Lung (tissue), 11 donors: ENCODE measurements at regions not wholly inside any gene's neighbourhood (a gene's known extent, or its start where the extent isn't known, plus 50 kb on each side); places are given as distances from the start of the nearest gene placed in this dataset.

Experiments used
- ATAC-seq: fragments of 200-7000 bp; cut with Tn5 transposase; one replicate; pipeline ENCODE4 v1.9.1; 2020; ENCODE audit warnings: moderate number of reproducible peaks; ENCODE audit not compliant: insufficient read depth, low FRiP score
- DNase-seq, 3 donors: peaks; one replicate each; pipeline ENCODE4 v3.0.0-alpha.2; 2013 to 2017
- H3K27ac ChIP-seq, 2 donors: one replicate each; pipeline ENCODE4 v1.5.1; 2013; ENCODE audit warnings: mild to moderate bottlenecking in 2 of 2, moderate library complexity in 2 of 2, control low read depth in 1 of 2, inconsistent platforms in 1 of 2, low read depth in 1 of 2, low read length in 1 of 2
- H3K27me3 ChIP-seq, 3 donors: one replicate each; pipeline ENCODE4 v1.5.1; 2013; ENCODE audit warnings: low read length in 2 of 3; ENCODE audit not compliant: control insufficient read depth in 3 of 3, insufficient read depth in 3 of 3
- H3K36me3 ChIP-seq, 4 donors: one replicate each; pipeline ENCODE4 v1.5.1; 2013; ENCODE audit warnings: low read length in 4 of 4, mild to moderate bottlenecking in 1 of 4, moderate library complexity in 1 of 4; ENCODE audit not compliant: control insufficient read depth in 4 of 4, insufficient read depth in 4 of 4
- H3K4me1 ChIP-seq, 5 donors: one replicate each; pipeline ENCODE4 v1.5.1; 2013; ENCODE audit warnings: low read length in 5 of 5, mild to moderate bottlenecking in 2 of 5, moderate library complexity in 1 of 5; ENCODE audit not compliant: control insufficient read depth in 5 of 5, insufficient read depth in 5 of 5
- H3K4me3 ChIP-seq: one replicate; pipeline ENCODE4 v1.5.1; 2013; ENCODE audit warnings: mild to moderate bottlenecking, control low read depth, moderate library complexity
- H3K9ac ChIP-seq, 2 donors: one replicate each; pipeline ENCODE4 v1.5.1; 2013; ENCODE audit warnings: low read length in 2 of 2, control low read depth in 1 of 2; ENCODE audit not compliant: insufficient read depth in 1 of 2
- H3K9me3 ChIP-seq, 4 donors: one replicate each; pipeline ENCODE4 v1.5.1; 2013; ENCODE audit warnings: low read length in 3 of 4, mild to moderate bottlenecking in 1 of 4, moderate library complexity in 1 of 4; ENCODE audit not compliant: control insufficient read depth in 4 of 4, insufficient read depth in 3 of 4
- CTCF ChIP-seq: IDR thresholded peaks from 2 replicates; pipeline ENCODE4 v1.5.1; 2012; ENCODE audit warnings: mild to moderate bottlenecking; ENCODE audit errors: control extremely low read depth, extremely low read depth
- WGBS, 2 donors: extraction: QIAGEN DNeasy Blood & Tissue Kit; methylation state at CpG; one replicate each; pipeline ENCODE4 v1.1.7; 2013; 5-methylcytosine and 5-hydroxymethylcytosine counted together
- donor health status: control.
- donor health status: control.
- donor health status: Bipolar disorder and iron deficiency.
- donor health status: healthy.
- donor health status: DM: yes; HTN: yes; CAD: no.

- no peaks in the 10 kb centered on the region for H3K9me3 ChIP-seq
- 92 to 93% methylated on average over 7 of the region's 7 CpGs for WGBS, 2 donors
- no peak for TF ChIP-seq CTCF
- H3K36me3 ChIP-seq: no peaks in the 10 kb centered on the region
- DNase-seq (no peak), ATAC-seq (no peak)
- H3K27me3 ChIP-seq: no peaks in the 10 kb centered on the region
- H3K27ac ChIP-seq: no peak overlapping the region
- no peak overlapping the region for H3K9ac ChIP-seq
- no peak overlapping the region for H3K4me3 ChIP-seq
- peaks cover 0 to 6% (median 0%) of the 10 kb centered on the region in 5 donors for H3K4me1 ChIP-seq
Measured at GRCh38 chr2:20513946-20514345, 67.1 kb downstream of the RHOB start.

GRCh38 chr2:20514596-20515269 is 67.9 kb downstream of the RHOB start:
- no peaks in the 10 kb centered on the region for H3K9me3 ChIP-seq
- no peak for DNase-seq
- H3K9ac ChIP-seq: no peak overlapping the region
- ATAC-seq: no peak
- H3K4me1 ChIP-seq: peaks cover 0 to 6% (median 0%) of the 10 kb centered on the region in 5 donors
- no peaks in the 10 kb centered on the region for H3K27me3 ChIP-seq
- no peak overlapping the region for H3K4me3 ChIP-seq
- 82 to 87% methylated on average over 8 of the region's 8 CpGs for WGBS, 2 donors
- H3K36me3 ChIP-seq: no peaks in the 10 kb centered on the region
- no peak overlapping the region for H3K27ac ChIP-seq
- TF ChIP-seq CTCF: no peak

- Histone ChIP-seq H3K9me3 (no peaks in the 10 kb centered on the region), H3K9ac (no peak overlapping the region), H3K27ac (no peak overlapping the region), H3K27me3 (no peaks in the 10 kb centered on the region), H3K4me3 (no peak overlapping the region), H3K4me1 (peaks cover 0 to 6% (median 0%) of the 10 kb centered on the region in 5 donors), H3K36me3 (no peaks in the 10 kb centered on the region)
- 90 to 98% methylated on average over 14 of the region's 14 CpGs for WGBS, 2 donors
- ATAC-seq (no peak), DNase-seq (no peak)
- TF ChIP-seq CTCF: no peak
Measured at GRCh38 chr2:20515290-20516220, 68.7 kb downstream of the RHOB start.
